CD1c-positive myeloid dendritic cell (primary cell): ENCODE measurements at regions not wholly inside any gene's neighbourhood (a gene's known extent, or its start where the extent isn't known, plus 50 kb on each side); places are given as distances from the start of the nearest gene placed in this dataset.
"Not testable (repeated sequence)": the region's sequence is repeated elsewhere in the genome, so short reads cannot be mapped to it uniquely, and the experiment has no call there.

Experiments
- DNase-seq: peaks from one replicate; pipeline ENCODE4 v3.0.0-alpha.2; 2016; ENCODE audit errors: extremely low spot score

DNA sequence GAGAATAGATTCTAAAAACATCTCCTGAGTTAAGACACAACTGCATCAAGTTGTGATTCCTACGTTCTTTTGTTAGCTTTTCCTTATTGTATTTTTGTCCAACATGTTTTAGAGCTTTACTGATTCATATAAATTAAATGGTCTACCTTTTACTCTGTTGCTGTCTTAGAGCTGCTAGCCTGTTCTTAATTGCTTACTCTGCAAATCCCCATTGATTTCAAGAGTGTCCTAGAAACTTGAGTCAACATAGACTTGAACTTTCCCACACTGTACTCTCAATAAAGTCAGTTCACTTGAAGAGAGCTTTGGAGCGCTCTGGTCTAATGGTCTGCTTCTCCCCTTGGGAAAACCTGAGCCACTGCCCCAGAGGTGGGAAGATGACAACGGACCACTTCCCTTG, 343.9 kb downstream of the CCER1 start:
- no peak for DNase-seq

DNA sequence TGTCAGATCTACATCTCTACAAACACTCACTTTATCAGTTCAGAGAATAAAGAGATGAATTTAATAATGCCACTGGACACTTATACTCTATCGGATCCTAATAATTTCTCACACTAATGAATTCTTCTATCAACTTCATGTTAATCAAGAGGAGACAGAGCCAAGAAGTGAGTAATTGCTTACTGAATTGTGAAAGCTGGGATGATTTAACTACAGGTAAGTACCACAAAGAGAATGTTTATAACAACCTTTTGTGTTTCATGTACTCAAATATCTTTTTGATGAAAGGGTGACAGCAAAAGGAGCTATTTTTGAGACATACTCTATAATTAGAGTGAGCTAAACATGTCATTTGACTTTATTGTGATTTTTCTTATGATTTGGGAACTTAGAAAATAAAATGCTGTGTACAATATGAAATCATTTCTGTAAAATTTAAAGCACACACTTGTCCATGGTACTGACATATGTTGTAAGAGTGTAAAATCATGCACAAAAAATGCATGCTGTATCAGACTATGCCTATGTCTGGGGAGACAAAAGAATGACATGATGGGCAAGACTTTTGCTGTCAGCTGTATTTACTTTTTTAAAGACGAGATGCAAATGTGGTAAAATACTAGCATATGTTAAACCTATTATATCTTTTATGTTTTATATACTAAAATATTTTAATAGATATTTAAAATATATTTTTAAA, 361.2 kb downstream of the CCER1 start:
- no peak for DNase-seq

GRCh38 chr12:90589956-90590355, 365.0 kb downstream of the CCER1 start:
- DNase-seq = no peak

GRCh38 chr12:90585640-90586304, 369.2 kb downstream of the CCER1 start:
- DNase-seq = no peak

DNA sequence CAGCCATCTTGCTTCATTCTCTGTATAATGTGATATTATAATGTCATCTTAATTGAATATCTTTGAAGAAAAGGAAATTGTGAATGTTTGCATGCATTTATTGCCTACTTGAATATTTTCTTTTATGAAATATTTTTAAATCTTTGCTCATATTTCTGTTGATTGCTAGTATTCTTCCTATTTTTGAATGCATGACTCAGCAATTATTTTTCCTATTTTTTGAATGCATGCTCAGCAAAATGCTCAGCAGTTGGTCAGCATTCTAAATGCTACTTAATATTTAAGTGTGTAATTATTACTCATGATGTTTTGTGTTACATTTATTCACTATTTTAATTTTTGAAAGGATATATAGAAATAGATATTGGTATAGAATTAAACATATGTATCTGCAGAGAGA, 378.3 kb downstream of the CCER1 start:
- DNase-seq = no peak

GRCh38 chr12:90575995-90576394, 379.0 kb downstream of the CCER1 start:
- no peak for DNase-seq

GRCh38 chr12:90574676-90575075, 380.3 kb downstream of the CCER1 start:
- no peak for DNase-seq

DNA sequence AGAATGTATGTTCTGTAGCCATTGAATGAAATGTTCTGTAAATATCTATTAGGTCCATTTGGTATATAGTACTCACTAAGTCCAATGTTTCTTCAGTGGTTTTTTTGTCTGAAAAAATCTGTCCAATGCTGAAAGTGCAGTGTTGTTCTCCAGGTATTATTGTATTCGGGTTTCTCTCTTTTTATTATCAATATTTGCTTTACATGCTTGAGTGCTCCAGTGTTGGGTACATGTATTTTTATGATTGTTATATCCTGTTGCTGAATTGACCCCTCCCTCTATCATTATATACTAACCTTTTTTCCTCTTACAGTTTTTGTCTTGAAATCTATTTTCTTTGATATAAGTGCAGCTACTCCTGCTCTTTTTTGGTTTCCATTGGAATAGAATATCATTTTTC, 382.2 kb downstream of the CCER1 start:
- no peak for DNase-seq

- DNase-seq = no peak
Observed at GRCh38 chr12:90569685-90570084, 385.3 kb downstream of the CCER1 start.

- DNase-seq = no peak
Observed at GRCh38 chr12:90562671-90563070, 392.3 kb downstream of the CCER1 start.

GRCh38 chr12:90548595-90548994, 406.4 kb downstream of the CCER1 start:
- DNase-seq = no peak

GRCh38 chr12:90546511-90546910, 408.5 kb downstream of the CCER1 start:
- no peak for DNase-seq

- DNase-seq = no peak
Observed at GRCh38 chr12:90543841-90544240, 411.1 kb downstream of the CCER1 start.

DNA sequence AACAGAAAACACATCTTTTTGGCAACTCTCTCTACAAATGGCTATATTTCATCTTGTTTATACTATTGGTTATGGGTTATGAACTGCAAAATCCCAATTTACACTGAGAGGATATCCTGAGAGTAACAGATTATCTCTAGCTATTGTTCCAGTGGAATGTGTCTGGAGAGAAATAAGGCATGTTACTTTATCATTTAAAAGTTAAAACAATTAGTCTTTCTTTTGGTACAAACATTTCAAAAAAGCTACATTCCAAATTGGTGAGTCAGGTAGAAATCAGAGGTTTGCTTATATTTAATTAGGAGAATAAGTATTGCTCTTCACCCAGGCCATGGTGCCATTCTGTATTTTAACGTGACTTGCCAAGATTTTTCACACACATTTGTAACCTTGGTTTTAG, 411.6 kb downstream of the CCER1 start:
- no peak for DNase-seq

DNA sequence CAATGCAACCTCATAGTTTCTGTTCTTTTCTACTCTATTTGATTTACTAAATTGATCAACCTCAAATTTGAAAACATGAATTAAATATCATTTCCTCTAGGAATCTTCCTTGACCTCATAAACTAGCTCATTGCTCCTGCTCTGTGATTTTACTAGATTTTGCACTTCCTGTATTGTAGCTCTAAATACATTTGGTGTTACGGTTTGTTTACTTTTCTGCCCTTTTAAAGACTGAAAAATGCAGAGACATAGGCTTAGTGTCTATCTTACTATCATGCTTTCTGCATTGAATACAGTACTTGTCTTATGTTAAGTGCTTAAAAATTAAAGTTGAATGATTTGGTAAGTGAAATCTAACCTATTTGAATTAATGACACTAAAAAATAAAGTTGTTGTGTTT, 412.1 kb downstream of the CCER1 start:
- not testable (repeated sequence) for DNase-seq

DNA sequence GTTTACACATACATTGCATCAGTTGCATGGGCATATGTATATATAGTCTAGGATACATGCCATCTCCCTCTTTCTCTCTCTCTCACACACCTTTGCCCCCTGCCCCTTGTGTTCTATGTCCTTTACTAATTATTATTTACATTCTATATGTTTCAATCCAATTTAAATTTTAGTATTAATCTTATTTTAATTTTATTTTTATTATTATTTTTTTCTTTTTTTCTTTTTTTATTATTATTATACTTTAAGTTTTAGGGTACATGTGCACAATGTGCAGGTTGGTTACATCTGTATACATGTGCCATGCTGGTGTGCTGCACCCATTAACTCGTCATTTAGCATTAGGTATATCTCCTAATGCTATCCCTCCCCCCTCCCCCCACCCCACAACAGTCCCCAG, 421.1 kb downstream of the CCER1 start:
- DNase-seq = not testable (repeated sequence)

DNA sequence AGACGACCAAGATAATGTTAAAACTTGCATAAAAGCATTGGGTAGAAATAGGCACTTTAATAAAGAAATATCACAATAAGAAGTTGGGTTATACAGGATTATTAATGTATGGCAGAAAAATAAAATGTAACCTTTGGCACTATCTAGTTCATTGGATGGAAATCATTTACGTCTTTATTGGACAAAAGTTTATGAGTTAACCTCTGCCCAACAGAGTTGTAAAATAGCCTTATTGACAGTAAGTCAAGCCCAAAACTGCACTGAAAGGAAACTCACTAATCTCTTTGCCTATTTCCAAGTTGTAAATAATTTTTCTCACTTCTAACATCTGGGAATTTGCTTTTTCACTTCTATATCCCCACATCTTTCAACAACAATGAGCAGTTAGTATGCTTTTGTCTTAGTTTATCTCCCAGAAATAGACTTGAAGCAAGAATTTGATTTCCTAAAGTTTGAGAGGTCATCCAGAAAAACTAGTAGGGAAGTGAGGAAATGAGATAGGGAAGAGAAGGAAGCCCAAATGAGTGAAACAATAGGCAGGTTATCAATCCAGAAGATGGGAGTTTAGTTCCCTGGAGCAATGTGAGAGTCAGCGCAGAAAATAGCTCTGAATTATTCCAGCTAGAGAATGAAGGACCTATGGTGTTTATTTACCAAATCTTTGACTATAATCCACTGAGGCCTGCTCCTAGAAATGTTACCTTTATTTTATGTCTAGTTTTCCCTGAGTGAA, 434.8 kb downstream of the CCER1 start:
- no peak for DNase-seq

GRCh38 chr12:90519285-90519684, 435.7 kb downstream of the CCER1 start:
- no peak for DNase-seq

DNA sequence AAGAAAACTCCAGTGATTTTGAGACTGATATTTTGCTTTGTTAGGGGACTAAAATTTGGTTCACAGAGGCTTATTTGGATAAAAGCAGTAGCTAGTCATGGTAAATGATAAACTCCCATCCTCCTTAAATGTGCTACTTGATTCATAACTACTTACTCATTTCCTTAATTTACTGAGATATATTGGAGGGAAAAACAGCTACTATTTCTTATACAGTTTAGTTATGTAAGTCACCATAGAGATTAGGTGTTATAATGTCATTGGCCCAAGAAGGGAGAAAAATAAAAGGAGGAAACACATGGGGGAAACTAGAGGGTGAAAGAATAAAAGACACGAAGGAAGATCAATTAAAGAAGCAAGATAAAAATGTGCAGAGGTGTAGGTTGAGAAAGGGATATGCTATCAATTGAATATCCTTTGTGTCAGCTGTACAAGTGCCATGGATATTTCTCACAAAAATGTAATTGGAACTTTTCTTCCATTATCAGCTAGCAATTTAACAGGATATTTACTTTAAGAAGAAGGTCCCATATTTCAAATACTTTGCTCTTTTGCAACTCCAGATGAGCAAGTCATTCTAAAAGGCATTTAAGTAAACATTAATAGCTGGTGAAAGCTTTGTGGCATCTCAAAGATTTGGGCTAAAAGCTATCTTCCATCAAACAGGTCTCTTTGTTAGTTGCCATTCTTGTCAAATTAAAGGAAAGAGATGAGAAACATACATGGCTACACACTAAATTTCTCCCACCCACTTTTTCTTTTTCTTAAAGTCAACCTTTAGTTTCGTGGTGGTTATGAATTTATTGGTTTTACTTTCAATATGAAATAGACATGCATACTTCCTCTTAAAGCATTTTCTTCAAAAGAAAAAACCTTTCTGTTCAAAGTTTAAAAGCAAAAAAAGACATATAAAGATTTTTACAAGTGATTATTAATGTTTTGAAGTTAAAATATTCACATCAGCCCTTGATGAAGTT, 439.5 kb downstream of the CCER1 start:
- no peak for DNase-seq

DNA sequence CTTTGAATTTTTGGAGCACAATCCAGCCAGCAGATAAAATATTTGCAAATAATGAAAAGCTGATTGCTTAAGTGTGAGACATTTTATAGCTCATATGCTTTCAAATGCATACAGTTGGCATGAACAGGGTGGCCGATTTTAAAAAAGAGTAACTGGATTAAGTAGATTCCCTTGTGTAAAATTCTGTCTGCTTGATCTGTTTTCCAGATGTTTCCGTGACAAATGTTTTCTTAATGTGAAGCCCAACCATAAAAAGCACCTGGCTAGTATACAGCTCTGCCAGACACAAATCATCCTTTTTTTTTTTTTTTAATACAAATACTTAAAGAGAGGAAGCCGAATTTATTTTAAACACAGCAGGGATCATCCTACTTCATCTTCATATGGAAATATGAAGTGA, 440.7 kb downstream of the CCER1 start:
- no peak for DNase-seq

- DNase-seq = no peak
Observed at GRCh38 chr12:90512518-90512917, 442.5 kb downstream of the CCER1 start.

- DNase-seq = no peak
Observed at GRCh38 chr12:90510948-90511347, 444.0 kb downstream of the CCER1 start.
